Esophagus squamous epithelium (tissue), 4 donors: ENCODE measurements at regions not wholly inside any gene's neighbourhood (a gene's known extent, or its start where the extent isn't known, plus 50 kb on each side); places are given as distances from the start of the nearest gene placed in this dataset.

Source experiments
- POLR2A ChIP-seq, 4 donors: fragments of 450-650 bp; IDR thresholded peaks; one replicate each; pipeline ENCODE4 v1.6.1; 2017; ENCODE audit warnings: antibody characterized with exemption in 4 of 4, mild to moderate bottlenecking in 4 of 4, moderate library complexity in 3 of 4
- TF ChIP-seq, protein P1 (sequence below), 6 experiments: fragments of 450-650 bp in 4 of 6; fragments of 200-600 bp in 2 of 6; sonication (generic) in 2 of 6; IDR thresholded peaks; one replicate each; pipeline ENCODE4 v1.5.1; 2016 to 2019; ENCODE audit warnings: antibody characterized with exemption in 6 of 6, mild to moderate bottlenecking in 4 of 6, moderate library complexity in 4 of 6

DNA sequence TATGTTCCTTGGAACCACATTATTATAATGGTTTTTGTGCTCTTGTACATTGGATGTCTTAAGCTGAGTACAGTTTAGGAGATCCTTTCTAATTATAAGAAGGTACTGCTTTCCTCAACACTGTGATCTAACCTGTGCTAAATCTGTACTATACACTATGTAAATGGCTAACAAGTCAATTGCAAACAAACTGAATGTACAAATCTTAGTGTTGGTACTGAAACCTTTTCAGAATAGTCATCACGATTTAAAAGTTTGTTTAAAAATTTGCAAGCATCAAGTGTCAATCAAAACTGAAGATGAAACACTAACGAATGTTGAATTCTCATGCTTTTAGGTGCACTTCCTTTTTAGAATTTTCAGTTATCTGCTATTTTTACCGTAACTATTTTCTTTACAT, 2090.4 kb upstream of the TENM3 start:
- TF ChIP-seq, protein P1, sequence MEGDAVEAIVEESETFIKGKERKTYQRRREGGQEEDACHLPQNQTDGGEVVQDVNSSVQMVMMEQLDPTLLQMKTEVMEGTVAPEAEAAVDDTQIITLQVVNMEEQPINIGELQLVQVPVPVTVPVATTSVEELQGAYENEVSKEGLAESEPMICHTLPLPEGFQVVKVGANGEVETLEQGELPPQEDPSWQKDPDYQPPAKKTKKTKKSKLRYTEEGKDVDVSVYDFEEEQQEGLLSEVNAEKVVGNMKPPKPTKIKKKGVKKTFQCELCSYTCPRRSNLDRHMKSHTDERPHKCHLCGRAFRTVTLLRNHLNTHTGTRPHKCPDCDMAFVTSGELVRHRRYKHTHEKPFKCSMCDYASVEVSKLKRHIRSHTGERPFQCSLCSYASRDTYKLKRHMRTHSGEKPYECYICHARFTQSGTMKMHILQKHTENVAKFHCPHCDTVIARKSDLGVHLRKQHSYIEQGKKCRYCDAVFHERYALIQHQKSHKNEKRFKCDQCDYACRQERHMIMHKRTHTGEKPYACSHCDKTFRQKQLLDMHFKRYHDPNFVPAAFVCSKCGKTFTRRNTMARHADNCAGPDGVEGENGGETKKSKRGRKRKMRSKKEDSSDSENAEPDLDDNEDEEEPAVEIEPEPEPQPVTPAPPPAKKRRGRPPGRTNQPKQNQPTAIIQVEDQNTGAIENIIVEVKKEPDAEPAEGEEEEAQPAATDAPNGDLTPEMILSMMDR (IDR thresholded peaks at IDR 0.05), result no peak
- no peak for TF ChIP-seq POLR2A (IDR thresholded peaks at IDR 0.05)
